IMR-90 (cell line): ENCODE measurements at regions not wholly inside any gene's neighbourhood (a gene's known extent, or its start where the extent isn't known, plus 50 kb on each side); places are given as distances from the start of the nearest gene placed in this dataset.

Experiments
- CEBPB ChIP-seq: IDR thresholded peaks from 2 replicates; pipeline ENCODE4 v1.6.1; 2012; ENCODE audit warnings: low read depth, low read length, improper control_type of control experiment
- TF ChIP-seq, protein P1 (sequence below): conservative IDR thresholded peaks from 2 replicates; pipeline ENCODE4 v1.5.1; 2012; ENCODE audit warnings: mild to moderate bottlenecking, low read depth, low read length, improper control_type of control experiment
- TF ChIP-seq, protein P2 (sequence below): fragments of 150-350 bp; IDR thresholded peaks from 2 replicates; pipeline ENCODE4 v1.6.1; 2016; ENCODE audit warnings: low read depth, mild to moderate bottlenecking, low read length, moderate library complexity, borderline replicate concordance

DNA sequence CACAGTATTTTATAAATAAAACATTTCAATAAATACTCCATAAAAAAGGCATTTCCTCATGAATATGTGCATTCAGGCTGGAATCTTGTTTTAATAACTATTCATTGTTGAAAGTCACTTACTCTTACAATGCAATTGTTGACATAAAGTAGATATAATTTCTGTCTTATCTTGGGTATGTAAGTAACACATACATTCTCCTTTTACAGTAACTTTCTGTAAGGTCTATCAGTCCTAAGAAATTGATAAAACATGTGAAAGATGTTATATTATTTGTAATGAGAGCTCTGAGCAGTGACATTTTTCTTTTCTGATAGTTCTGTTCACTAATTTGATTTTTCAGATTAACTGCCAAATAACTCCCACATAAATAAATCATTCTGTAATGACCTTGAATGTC is 1249.2 kb downstream of the STIM2 start:
- TF ChIP-seq, protein P1, sequence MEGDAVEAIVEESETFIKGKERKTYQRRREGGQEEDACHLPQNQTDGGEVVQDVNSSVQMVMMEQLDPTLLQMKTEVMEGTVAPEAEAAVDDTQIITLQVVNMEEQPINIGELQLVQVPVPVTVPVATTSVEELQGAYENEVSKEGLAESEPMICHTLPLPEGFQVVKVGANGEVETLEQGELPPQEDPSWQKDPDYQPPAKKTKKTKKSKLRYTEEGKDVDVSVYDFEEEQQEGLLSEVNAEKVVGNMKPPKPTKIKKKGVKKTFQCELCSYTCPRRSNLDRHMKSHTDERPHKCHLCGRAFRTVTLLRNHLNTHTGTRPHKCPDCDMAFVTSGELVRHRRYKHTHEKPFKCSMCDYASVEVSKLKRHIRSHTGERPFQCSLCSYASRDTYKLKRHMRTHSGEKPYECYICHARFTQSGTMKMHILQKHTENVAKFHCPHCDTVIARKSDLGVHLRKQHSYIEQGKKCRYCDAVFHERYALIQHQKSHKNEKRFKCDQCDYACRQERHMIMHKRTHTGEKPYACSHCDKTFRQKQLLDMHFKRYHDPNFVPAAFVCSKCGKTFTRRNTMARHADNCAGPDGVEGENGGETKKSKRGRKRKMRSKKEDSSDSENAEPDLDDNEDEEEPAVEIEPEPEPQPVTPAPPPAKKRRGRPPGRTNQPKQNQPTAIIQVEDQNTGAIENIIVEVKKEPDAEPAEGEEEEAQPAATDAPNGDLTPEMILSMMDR = no peak
- TF ChIP-seq, protein P2, sequence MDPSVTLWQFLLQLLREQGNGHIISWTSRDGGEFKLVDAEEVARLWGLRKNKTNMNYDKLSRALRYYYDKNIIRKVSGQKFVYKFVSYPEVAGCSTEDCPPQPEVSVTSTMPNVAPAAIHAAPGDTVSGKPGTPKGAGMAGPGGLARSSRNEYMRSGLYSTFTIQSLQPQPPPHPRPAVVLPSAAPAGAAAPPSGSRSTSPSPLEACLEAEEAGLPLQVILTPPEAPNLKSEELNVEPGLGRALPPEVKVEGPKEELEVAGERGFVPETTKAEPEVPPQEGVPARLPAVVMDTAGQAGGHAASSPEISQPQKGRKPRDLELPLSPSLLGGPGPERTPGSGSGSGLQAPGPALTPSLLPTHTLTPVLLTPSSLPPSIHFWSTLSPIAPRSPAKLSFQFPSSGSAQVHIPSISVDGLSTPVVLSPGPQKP = no peak
- TF ChIP-seq CEBPB = no peak
